Neural progenitor cell (in vitro differentiated cells): ENCODE measurements at regions not wholly inside any gene's neighbourhood (a gene's known extent, or its start where the extent isn't known, plus 50 kb on each side); places are given as distances from the start of the nearest gene placed in this dataset.

Source experiments
- EZH2phosphoT487 ChIP-seq: fragments of 200-600 bp; sonication (generic); IDR thresholded peaks from 2 replicates; pipeline ENCODE4 v1.6.1; 2017; ENCODE audit warnings: antibody characterized with exemption
- TF ChIP-seq, protein P1 (sequence below): fragments of 200-600 bp; sonication (generic); IDR thresholded peaks from 2 replicates; pipeline ENCODE4 v1.5.1; 2017; ENCODE audit warnings: antibody characterized with exemption, mild to moderate bottlenecking

DNA sequence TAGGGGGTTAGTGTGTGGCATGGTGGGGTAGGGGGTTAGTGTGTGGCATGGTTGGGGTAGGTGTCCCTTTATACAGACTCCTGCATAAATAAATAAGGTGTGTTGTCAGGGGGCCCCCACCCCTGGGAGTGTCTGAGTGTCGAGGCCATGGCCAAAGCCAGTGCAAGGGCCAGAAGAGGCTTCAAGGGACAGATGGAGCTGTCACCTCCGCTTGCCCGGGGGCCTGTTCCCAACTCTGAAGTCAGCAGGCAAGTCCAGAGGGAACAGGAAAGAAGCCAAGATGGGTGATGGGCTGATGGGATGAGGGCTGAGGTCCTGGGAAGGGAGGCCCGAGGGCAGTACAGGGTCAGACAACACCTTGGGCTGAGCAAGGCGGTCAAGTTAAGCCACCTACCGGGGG lies 997.8 kb downstream of the BRD1 start:
- TF ChIP-seq, protein P1, sequence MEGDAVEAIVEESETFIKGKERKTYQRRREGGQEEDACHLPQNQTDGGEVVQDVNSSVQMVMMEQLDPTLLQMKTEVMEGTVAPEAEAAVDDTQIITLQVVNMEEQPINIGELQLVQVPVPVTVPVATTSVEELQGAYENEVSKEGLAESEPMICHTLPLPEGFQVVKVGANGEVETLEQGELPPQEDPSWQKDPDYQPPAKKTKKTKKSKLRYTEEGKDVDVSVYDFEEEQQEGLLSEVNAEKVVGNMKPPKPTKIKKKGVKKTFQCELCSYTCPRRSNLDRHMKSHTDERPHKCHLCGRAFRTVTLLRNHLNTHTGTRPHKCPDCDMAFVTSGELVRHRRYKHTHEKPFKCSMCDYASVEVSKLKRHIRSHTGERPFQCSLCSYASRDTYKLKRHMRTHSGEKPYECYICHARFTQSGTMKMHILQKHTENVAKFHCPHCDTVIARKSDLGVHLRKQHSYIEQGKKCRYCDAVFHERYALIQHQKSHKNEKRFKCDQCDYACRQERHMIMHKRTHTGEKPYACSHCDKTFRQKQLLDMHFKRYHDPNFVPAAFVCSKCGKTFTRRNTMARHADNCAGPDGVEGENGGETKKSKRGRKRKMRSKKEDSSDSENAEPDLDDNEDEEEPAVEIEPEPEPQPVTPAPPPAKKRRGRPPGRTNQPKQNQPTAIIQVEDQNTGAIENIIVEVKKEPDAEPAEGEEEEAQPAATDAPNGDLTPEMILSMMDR = no peak
- no peak for TF ChIP-seq EZH2phosphoT487
